GM12878 (cell line): ENCODE measurements at regions not wholly inside any gene's neighbourhood (a gene's known extent, or its start where the extent isn't known, plus 50 kb on each side); places are given as distances from the start of the nearest gene placed in this dataset.

ENCODE experiments used
- FOXM1 ChIP-seq: IDR thresholded peaks from 2 replicates; pipeline ENCODE4 v1.6.1; 2012; ENCODE audit warnings: low read depth, mild to moderate bottlenecking, inconsistent platforms, low read length, moderate library complexity
- JUNB ChIP-seq: IDR thresholded peaks from 2 replicates; pipeline ENCODE4 v1.6.1; 2016; ENCODE audit warnings: antibody characterized with exemption, mild to moderate bottlenecking
- POLR2A ChIP-seq: IDR thresholded peaks from 2 replicates; pipeline ENCODE4 v1.6.1; 2011; ENCODE audit warnings: low read depth, mild to moderate bottlenecking, low read length
- RCOR1 ChIP-seq: conservative IDR thresholded peaks from 2 replicates; pipeline ENCODE4 v1.6.1; 2012; ENCODE audit warnings: low read depth, low read length, improper control_type of control experiment
- SMARCA5 ChIP-seq: fragments of 450-650 bp; IDR thresholded peaks from 2 replicates; pipeline ENCODE4 v1.6.1; 2017; ENCODE audit warnings: mild to moderate bottlenecking

DNA sequence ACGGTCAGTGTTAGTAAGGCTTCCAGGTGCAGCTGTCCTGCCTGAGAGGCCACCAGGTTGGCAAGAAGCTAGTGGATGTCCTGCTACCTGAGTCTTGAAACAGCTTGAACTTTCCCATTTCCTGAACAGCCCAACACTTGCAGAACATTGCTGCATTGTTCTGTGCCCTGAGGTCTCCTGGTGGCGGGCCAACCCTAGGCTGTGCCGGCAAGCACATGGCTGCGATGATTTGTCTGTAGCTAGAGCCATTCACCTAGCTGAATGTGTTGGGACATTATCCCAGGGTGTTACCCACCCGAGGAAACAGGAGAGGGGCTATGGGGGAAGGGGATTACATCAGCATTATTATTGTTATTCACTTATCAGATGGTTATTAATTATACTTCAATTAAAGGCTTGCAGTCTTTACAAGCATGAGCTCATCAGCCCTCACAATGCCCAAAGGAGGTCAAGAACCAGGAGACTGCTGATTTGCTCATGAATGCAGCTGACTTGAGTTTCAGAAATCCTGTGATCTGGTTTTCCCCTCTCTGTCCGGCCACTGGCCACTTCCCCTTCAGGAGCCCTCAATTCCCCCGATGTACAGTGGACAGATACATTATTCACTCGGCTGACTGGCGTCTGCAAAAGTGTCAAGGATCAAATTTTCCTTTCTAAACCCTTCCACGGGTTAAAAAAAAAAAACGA is 187.6 kb upstream of the TSC22D1 start:
- TF ChIP-seq JUNB: no peak
- TF ChIP-seq POLR2A: no peak
- no peak for TF ChIP-seq RCOR1
- no peak for TF ChIP-seq FOXM1
- no peak for TF ChIP-seq SMARCA5
